Prostate gland (tissue), 2 donors: ENCODE measurements at regions not wholly inside any gene's neighbourhood (a gene's known extent, or its start where the extent isn't known, plus 50 kb on each side); places are given as distances from the start of the nearest gene placed in this dataset.
"Not testable (repeated sequence)": the region's sequence is repeated elsewhere in the genome, so short reads cannot be mapped to it uniquely, and the experiment has no call there.

Experiments
- DNase-seq: peaks from one replicate; pipeline ENCODE4 v3.0.0-alpha.2; 2019; ENCODE audit warnings: low spot score
- H3K27ac ChIP-seq, 2 donors: fragments of 200-600 bp; sonication (generic); 2 replicates each; pipeline ENCODE4 v1.5.1; 2017 to 2019
- H3K27me3 ChIP-seq: fragments of 200-600 bp; sonication (generic); replicated peaks from 2 replicates; pipeline ENCODE4 v1.5.1; 2019; ENCODE audit not compliant: insufficient read depth
- H3K36me3 ChIP-seq, 2 donors: fragments of 200-600 bp; sonication (generic); 1 replicate in 1 of 2; 2 replicates in 1 of 2; pipeline versions ENCODE4 v1.5.1 to v1.8.1; 2017 to 2019
- H3K4me1 ChIP-seq: fragments of 200-600 bp; sonication (generic); replicated peaks from 2 replicates; pipeline ENCODE4 v1.5.1; 2019
- H3K4me3 ChIP-seq, 2 donors: fragments of 200-600 bp; sonication (generic); 2 replicates each; pipeline ENCODE4 v1.5.1; 2017 to 2019
- H3K9me3 ChIP-seq: fragments of 200-600 bp; sonication (generic); 2 replicates; pipeline ENCODE4 v1.5.1; 2017
- POLR2A ChIP-seq: fragments of 450-650 bp; IDR thresholded peaks from one replicate; pipeline ENCODE4 v1.6.1; 2016; ENCODE audit warnings: antibody characterized with exemption, mild to moderate bottlenecking
- POLR2AphosphoS5 ChIP-seq: sonication (generic); formaldehyde crosslinking; IDR thresholded peaks from one replicate; pipeline ENCODE4 v1.6.1; 2017; ENCODE audit warnings: antibody characterized with exemption
- WGBS: methylation state at CpG from one replicate; pipeline ENCODE4 v1.1.5; 2018; 5-methylcytosine and 5-hydroxymethylcytosine counted together
- intact Hi-C: fragments of 100-400 bp; cut with DNase I; formaldehyde crosslinking; loops from one replicate; pipeline ENCODE4 v1.14.2; 2022
- TF ChIP-seq, protein P1 (sequence below), 4 experiments: fragments of 200-600 bp in 2 of 4; fragments of 450-650 bp in 2 of 4; sonication (generic) in 2 of 4; IDR thresholded peaks; 1 replicate in 3 of 4; 2 replicates in 1 of 4; pipeline ENCODE4 v1.5.1; 2016 to 2019; ENCODE audit warnings: antibody characterized with exemption in 4 of 4, mild to moderate bottlenecking in 2 of 4, moderate library complexity in 2 of 4

- no peaks in the 10 kb centered on the region for H3K36me3 ChIP-seq
- intact Hi-C loops: no loop called here
- H3K4me3 ChIP-seq: no peak overlapping the region
- no peaks in the 10 kb centered on the region for H3K4me1 ChIP-seq
- no peaks in the 10 kb centered on the region for H3K9me3 ChIP-seq
- TF ChIP-seq POLR2A: no peak
- TF ChIP-seq POLR2AphosphoS5: no peak
- TF ChIP-seq, protein P1, sequence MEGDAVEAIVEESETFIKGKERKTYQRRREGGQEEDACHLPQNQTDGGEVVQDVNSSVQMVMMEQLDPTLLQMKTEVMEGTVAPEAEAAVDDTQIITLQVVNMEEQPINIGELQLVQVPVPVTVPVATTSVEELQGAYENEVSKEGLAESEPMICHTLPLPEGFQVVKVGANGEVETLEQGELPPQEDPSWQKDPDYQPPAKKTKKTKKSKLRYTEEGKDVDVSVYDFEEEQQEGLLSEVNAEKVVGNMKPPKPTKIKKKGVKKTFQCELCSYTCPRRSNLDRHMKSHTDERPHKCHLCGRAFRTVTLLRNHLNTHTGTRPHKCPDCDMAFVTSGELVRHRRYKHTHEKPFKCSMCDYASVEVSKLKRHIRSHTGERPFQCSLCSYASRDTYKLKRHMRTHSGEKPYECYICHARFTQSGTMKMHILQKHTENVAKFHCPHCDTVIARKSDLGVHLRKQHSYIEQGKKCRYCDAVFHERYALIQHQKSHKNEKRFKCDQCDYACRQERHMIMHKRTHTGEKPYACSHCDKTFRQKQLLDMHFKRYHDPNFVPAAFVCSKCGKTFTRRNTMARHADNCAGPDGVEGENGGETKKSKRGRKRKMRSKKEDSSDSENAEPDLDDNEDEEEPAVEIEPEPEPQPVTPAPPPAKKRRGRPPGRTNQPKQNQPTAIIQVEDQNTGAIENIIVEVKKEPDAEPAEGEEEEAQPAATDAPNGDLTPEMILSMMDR (IDR thresholded peaks at IDR 0.05): peak; percentile 77 to 88 (median 80)
- no peak overlapping the region for H3K27ac ChIP-seq
- WGBS: 5% methylated on average over 23 of the region's 23 CpGs
- no peaks in the 10 kb centered on the region for H3K27me3 ChIP-seq
- peak; percentile 82 for DNase-seq
Observed at GRCh38 chr9:78439190-78439865, 142.4 kb downstream of the PSAT1 start.

DNA sequence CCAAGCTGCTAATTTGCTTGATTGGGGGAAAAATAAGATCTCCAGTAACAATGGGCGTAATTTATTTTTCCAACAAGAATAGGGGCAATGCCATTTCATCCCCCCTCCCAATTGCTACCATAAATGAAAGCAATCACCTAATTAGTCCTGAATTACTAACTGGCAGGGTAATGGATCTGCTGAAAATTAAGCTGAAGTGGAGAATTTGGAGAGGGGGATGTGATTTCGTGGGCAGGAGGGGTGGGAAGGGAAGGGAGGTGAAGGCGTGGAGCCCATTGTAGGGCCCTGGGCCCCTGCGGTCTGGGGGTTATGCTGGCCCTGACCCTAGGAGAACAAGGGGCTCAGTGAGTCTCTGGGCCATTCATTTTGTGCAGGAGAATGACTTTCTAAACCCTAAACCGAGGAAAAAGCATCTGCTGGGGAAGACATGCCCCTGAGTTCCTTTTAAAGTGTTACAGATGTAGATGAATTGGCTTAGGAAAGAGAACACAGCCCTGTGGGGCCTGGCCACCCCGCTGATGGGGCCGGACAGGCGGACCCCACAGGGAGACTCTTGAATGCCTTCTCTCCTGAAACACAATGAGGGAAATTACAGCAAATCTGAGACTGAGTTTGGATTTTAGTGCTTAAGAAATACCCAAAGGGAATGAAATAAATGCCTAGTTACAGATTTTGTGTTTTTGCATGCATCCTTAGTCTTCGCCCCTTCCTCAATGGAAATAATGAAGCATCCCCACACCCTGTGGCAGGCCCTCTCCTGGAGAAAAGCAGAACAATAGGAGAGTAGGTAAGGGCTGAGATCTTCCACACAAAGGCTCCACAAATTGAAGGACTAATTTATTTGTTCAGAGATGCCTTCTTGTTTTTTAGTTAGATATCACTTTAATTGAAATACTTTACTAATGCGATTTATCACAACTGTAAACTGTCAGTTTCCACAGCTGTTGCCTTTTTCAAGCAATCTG, 143.2 kb downstream of the PSAT1 start:
- Histone ChIP-seq H3K4me1 (no peaks in the 10 kb centered on the region), H3K4me3 (no peak overlapping the region), H3K9me3 (no peaks in the 10 kb centered on the region), H3K27ac (no peak overlapping the region), H3K36me3 (no peaks in the 10 kb centered on the region), H3K27me3 (no peaks in the 10 kb centered on the region)
- no peak for DNase-seq
- TF ChIP-seq POLR2AphosphoS5 (no peak), POLR2A (no peak)
- TF ChIP-seq, protein P1 (IDR thresholded peaks at IDR 0.05): no peak
- intact Hi-C loops: loop anchor here (10.0 kb wide), 1 partner anchor 165 kb away; no protein-coding TSS in a partner anchor
- WGBS: 80% methylated on average over 10 of the region's 10 CpGs

- DNase-seq: no peak
- intact Hi-C loops: loop anchor here (10.0 kb wide), 1 partner anchor 163 kb away; no protein-coding TSS in a partner anchor
- WGBS: 99% methylated on average over 2 of the region's 2 CpGs
- no peak for TF ChIP-seq POLR2AphosphoS5
- TF ChIP-seq, protein P1 (IDR thresholded peaks at IDR 0.05): no peak
- TF ChIP-seq POLR2A: no peak
- Histone ChIP-seq H3K27ac (no peak overlapping the region), H3K4me3 (no peak overlapping the region), H3K27me3 (no peaks in the 10 kb centered on the region), H3K36me3 (no peaks in the 10 kb centered on the region), H3K9me3 (no peaks in the 10 kb centered on the region), H3K4me1 (no peaks in the 10 kb centered on the region)
Observed at GRCh38 chr9:78441396-78441795, 144.5 kb downstream of the PSAT1 start.

GRCh38 chr9:78441822-78442431, 145.0 kb downstream of the PSAT1 start:
- H3K27ac ChIP-seq: no peak overlapping the region
- H3K9me3 ChIP-seq: no peaks in the 10 kb centered on the region
- no peaks in the 10 kb centered on the region for H3K27me3 ChIP-seq
- TF ChIP-seq, protein P1 (IDR thresholded peaks at IDR 0.05): no peak
- TF ChIP-seq POLR2A (no peak), POLR2AphosphoS5 (no peak)
- DNase-seq: no peak
- 94% methylated on average over 42 of the region's 46 CpGs for WGBS
- H3K4me3 ChIP-seq: no peak overlapping the region
- H3K4me1 ChIP-seq: no peaks in the 10 kb centered on the region
- no peaks in the 10 kb centered on the region for H3K36me3 ChIP-seq
- intact Hi-C loops: loop anchor here (10.0 kb wide), 1 partner anchor 163 kb away; no protein-coding TSS in a partner anchor

DNA sequence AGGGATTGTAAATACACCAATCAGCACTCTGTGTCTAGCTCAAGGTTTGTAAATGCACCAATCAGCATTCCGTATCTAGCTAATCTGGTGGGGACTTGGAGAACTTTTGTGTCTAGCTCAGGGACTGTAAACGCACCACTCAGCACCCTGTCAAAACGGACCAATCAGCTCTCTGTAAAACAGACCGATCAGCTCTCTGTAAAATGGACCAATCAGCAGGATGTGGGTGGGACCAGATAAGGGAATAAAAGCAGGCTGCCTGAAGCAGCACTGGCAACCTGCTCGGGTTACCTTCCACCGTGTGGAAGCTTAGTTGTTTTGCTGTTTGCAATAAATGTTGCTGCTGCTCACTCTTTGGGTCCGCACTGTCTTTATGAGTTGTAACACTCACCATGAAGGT, 145.7 kb downstream of the PSAT1 start:
- intact Hi-C loops: loop anchor here (10.0 kb wide), 1 partner anchor 162 kb away; no protein-coding TSS in a partner anchor
- H3K4me1 ChIP-seq, H3K27me3 ChIP-seq, H3K36me3 ChIP-seq, H3K4me3 ChIP-seq, DNase-seq, H3K27ac ChIP-seq, H3K9me3 ChIP-seq: not testable (repeated sequence)
- WGBS: 85% methylated on average over 7 of the region's 7 CpGs
